Astrocyte (in vitro differentiated cells and primary cell): ENCODE measurements at regions not wholly inside any gene's neighbourhood (a gene's known extent, or its start where the extent isn't known, plus 50 kb on each side); places are given as distances from the start of the nearest gene placed in this dataset.
A peak's percentile ranks its signal among the peaks of the same experiment; 100 is the strongest.

ENCODE experiments used
- DNase-seq: peaks from one replicate; pipeline ENCODE4 v3.0.0-alpha.2; 2010; ENCODE audit warnings: low read depth
- FAIRE-seq: peaks from 2 replicates; lab custom pipeline; 2011; peaks lifted over from hg19 to GRCh38; lab: Jason Lieb, UNC
- H2AFZ ChIP-seq: 2 replicates; pipeline ENCODE4 v1.6.0; 2012; ENCODE audit warnings: low read depth, low read length, inconsistent platforms
- H3K27ac ChIP-seq: 2 replicates; pipeline ENCODE4 v1.5.1; 2011; ENCODE audit warnings: low read depth, low read length, inconsistent platforms
- H3K27me3 ChIP-seq: 2 replicates; pipeline ENCODE4 v1.6.0; 2011; ENCODE audit warnings: low read length, inconsistent platforms; ENCODE audit not compliant: insufficient read depth
- H3K36me3 ChIP-seq: 2 replicates; pipeline ENCODE4 v1.5.1; 2011; ENCODE audit warnings: low read length, inconsistent platforms; ENCODE audit not compliant: insufficient read depth
- H3K4me1 ChIP-seq: 2 replicates; pipeline ENCODE4 v1.5.1; 2011; ENCODE audit warnings: low read length, inconsistent platforms; ENCODE audit not compliant: insufficient read depth
- H3K4me2 ChIP-seq: 2 replicates; pipeline ENCODE4 v1.6.0; 2012; ENCODE audit warnings: low read length, inconsistent platforms
- H3K4me3 ChIP-seq: 2 replicates; pipeline ENCODE4 v1.5.1; 2011; ENCODE audit warnings: low read depth, mild to moderate bottlenecking, low read length, inconsistent platforms; ENCODE audit not compliant: insufficient read depth
- H3K79me2 ChIP-seq: 2 replicates; pipeline ENCODE4 v1.6.0; 2012; ENCODE audit warnings: mild to moderate bottlenecking, low read length, inconsistent platforms; ENCODE audit not compliant: insufficient read depth
- H3K9ac ChIP-seq: 2 replicates; pipeline ENCODE4 v1.6.0; 2012; ENCODE audit warnings: mild to moderate bottlenecking, low read length, inconsistent platforms
- H3K9me3 ChIP-seq: 2 replicates; pipeline ENCODE4 v1.5.1; 2012; ENCODE audit warnings: low read depth, mild to moderate bottlenecking, low read length, inconsistent platforms; ENCODE audit not compliant: insufficient read depth
- H4K20me1 ChIP-seq: 2 replicates; pipeline ENCODE4 v1.6.0; 2012; ENCODE audit warnings: low read length, inconsistent platforms; ENCODE audit not compliant: insufficient read depth
- H3K27ac Mint-ChIP-seq: one replicate; pipeline ENCODE4 v1.8.0; 2021; ENCODE audit warnings: mild to moderate bottlenecking, mixed read lengths; ENCODE audit not compliant: unreplicated experiment
- H3K27me3 Mint-ChIP-seq: one replicate; pipeline ENCODE4 v1.8.0; 2021; ENCODE audit warnings: low read depth, mixed read lengths; ENCODE audit not compliant: unreplicated experiment
- H3K36me3 Mint-ChIP-seq: one replicate; pipeline ENCODE4 v1.8.0; 2021; ENCODE audit warnings: low read depth, mixed read lengths; ENCODE audit not compliant: unreplicated experiment
- H3K4me1 Mint-ChIP-seq: one replicate; pipeline ENCODE4 v1.8.0; 2021; ENCODE audit warnings: low read depth, mixed read lengths; ENCODE audit not compliant: unreplicated experiment
- H3K4me3 Mint-ChIP-seq: one replicate; pipeline ENCODE4 v1.8.0; 2021; ENCODE audit warnings: mild to moderate bottlenecking, moderate library complexity, mixed read lengths; ENCODE audit not compliant: unreplicated experiment
- H3K9me3 Mint-ChIP-seq: one replicate; pipeline ENCODE4 v1.8.0; 2021; ENCODE audit warnings: mild to moderate bottlenecking, mixed read lengths; ENCODE audit not compliant: unreplicated experiment
- EZH2 ChIP-seq: IDR thresholded peaks from 2 replicates; pipeline ENCODE4 v1.6.1; 2012; ENCODE audit warnings: mild to moderate bottlenecking, low read length, inconsistent platforms; ENCODE audit not compliant: insufficient read depth
- TF ChIP-seq, protein P1 (sequence below): IDR thresholded peaks from 2 replicates; pipeline ENCODE4 v1.5.1; 2011; ENCODE audit warnings: low read depth, mild to moderate bottlenecking, inconsistent platforms, low read length, moderate library complexity; ENCODE audit not compliant: insufficient read depth

DNA sequence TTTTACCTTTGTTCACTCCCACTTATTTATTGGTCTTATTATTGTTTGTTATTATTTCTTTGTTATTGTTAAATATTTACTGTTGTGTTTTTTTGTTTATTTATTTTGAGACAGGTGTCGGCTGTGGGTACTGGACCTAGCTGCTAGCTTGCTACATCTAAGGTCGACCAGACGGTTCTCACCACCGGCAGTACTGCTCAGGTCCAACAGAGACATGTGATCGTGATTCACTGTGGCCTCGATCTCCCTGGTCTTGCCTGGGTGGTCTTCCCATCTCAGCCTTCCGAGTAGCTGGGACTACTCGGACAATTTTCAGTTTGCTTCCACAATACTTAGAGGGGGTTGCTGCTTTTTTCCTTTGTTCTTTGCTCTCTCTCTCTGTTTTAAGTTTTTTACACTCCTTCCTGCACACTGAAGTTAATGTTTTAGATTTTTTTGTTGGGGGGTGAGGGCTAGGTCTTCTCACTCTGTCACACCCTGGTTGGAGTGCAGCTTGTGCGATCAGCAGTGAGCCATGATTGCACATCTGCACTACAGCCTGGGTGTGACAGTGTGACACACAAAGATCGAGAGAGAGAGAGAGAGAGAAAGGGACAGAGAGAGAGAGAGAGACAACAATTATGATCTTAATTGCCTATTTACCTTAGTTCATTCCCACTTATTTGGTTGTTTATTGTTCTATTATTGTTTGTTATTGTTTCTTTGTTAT is 1432.4 kb downstream of the UQCRFS1 start:
- H2AFZ ChIP-seq, result no peak overlapping the region
- Mint-ChIP-seq H3K27ac (peak overlapping the region; percentile 79), H3K4me1 (peaks cover 4% of the 10 kb centered on the region), H3K4me3 (no peak overlapping the region), H3K27me3 (no peaks in the 10 kb centered on the region), H3K36me3 (peaks cover 30% of the 10 kb centered on the region), H3K9me3 (peaks cover 6% of the 10 kb centered on the region)
- peaks cover 9% of the 10 kb centered on the region for H4K20me1 ChIP-seq
- no peaks in the 10 kb centered on the region for H3K27me3 ChIP-seq
- no peak overlapping the region for H3K4me3 ChIP-seq
- FAIRE-seq (no peak), DNase-seq (no peak)
- no peaks in the 10 kb centered on the region for H3K36me3 ChIP-seq
- TF ChIP-seq EZH2, result no peak
- TF ChIP-seq, protein P1, sequence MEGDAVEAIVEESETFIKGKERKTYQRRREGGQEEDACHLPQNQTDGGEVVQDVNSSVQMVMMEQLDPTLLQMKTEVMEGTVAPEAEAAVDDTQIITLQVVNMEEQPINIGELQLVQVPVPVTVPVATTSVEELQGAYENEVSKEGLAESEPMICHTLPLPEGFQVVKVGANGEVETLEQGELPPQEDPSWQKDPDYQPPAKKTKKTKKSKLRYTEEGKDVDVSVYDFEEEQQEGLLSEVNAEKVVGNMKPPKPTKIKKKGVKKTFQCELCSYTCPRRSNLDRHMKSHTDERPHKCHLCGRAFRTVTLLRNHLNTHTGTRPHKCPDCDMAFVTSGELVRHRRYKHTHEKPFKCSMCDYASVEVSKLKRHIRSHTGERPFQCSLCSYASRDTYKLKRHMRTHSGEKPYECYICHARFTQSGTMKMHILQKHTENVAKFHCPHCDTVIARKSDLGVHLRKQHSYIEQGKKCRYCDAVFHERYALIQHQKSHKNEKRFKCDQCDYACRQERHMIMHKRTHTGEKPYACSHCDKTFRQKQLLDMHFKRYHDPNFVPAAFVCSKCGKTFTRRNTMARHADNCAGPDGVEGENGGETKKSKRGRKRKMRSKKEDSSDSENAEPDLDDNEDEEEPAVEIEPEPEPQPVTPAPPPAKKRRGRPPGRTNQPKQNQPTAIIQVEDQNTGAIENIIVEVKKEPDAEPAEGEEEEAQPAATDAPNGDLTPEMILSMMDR, result no peak
- no peaks in the 10 kb centered on the region for H3K4me1 ChIP-seq
- H3K79me2 ChIP-seq, result peaks cover 32% of the 10 kb centered on the region
- H3K4me2 ChIP-seq, result no peak overlapping the region
- H3K9me3 ChIP-seq, result no peaks in the 10 kb centered on the region
- H3K27ac ChIP-seq, result no peak overlapping the region
- no peak overlapping the region for H3K9ac ChIP-seq

DNA sequence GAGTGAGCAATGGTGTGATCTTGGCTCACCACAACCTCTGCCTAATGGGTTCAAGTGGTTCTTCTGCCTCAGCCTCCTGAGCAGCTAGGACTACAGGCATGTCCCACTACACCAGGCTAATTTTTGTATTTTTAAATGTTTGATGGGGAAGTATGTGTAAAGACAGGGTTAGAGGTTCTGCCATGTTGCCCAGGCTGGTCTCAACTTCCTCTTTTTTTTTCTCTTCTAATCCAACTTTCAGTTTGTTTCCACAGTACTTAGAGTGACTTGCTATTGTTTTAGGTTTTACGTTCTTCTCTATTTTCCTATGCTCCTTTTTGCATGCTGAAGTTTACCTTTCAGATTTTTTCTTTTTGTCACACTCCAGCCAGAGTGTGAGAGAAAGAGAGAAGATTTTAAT is 1433.0 kb downstream of the UQCRFS1 start:
- Histone ChIP-seq H2AFZ (no peak overlapping the region), H3K36me3 (no peaks in the 10 kb centered on the region), H3K9me3 (no peaks in the 10 kb centered on the region), H3K9ac (no peak overlapping the region), H3K4me3 (no peak overlapping the region), H3K4me1 (no peaks in the 10 kb centered on the region), H3K27ac (no peak overlapping the region), H3K79me2 (peaks cover 31% of the 10 kb centered on the region), H3K27me3 (no peaks in the 10 kb centered on the region), H4K20me1 (peaks cover 9% of the 10 kb centered on the region), H3K4me2 (no peak overlapping the region)
- Mint-ChIP-seq H3K36me3 (peaks cover 35% of the 10 kb centered on the region), H3K27me3 (no peaks in the 10 kb centered on the region), H3K4me3 (no peak overlapping the region), H3K9me3 (peaks cover 10% of the 10 kb centered on the region), H3K27ac (no peak overlapping the region), H3K4me1 (peaks cover 4% of the 10 kb centered on the region)
- FAIRE-seq, result no peak
- DNase-seq, result no peak
- TF ChIP-seq, protein P1, result no peak
- no peak for TF ChIP-seq EZH2

DNA sequence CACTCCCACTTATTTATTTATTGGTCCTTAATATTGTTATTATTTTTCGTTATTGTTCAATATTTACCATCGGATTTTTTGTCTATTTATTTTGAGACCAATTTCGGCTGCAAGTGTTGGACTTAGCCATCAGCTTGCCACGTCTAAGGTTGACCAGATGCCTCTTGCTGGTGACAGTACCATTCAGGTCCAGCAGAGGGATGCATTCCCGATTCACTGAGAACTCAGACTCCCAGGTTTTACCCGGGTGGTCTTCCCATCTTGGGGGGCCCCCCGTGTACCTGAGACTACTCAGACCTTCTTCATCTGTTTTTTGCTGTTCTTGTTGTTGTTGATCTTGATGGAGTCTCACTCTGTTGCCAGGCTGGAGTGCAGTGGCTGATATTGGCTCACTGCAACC is 1435.2 kb downstream of the UQCRFS1 start:
- H3K79me2 ChIP-seq, result peaks cover 13% of the 10 kb centered on the region
- peaks cover 2% of the 10 kb centered on the region for H3K4me1 Mint-ChIP-seq
- FAIRE-seq (no peak), DNase-seq (no peak)
- no peaks in the 10 kb centered on the region for H3K4me1 ChIP-seq
- H3K36me3 ChIP-seq, result peaks cover 4% of the 10 kb centered on the region
- H3K4me2 ChIP-seq, result no peak overlapping the region
- H3K27me3 ChIP-seq, result no peaks in the 10 kb centered on the region
- H3K9me3 ChIP-seq, result peaks cover 12% of the 10 kb centered on the region
- no peak overlapping the region for H3K27ac Mint-ChIP-seq
- H3K36me3 Mint-ChIP-seq, result peaks cover 58% of the 10 kb centered on the region
- peaks cover 9% of the 10 kb centered on the region for H4K20me1 ChIP-seq
- no peak overlapping the region for H3K27ac ChIP-seq
- no peak overlapping the region for H3K4me3 ChIP-seq
- no peak overlapping the region for H3K9ac ChIP-seq
- TF ChIP-seq, protein P1, result no peak
- no peak for TF ChIP-seq EZH2
- H2AFZ ChIP-seq, result no peak overlapping the region
- no peak overlapping the region for H3K4me3 Mint-ChIP-seq
- no peaks in the 10 kb centered on the region for H3K27me3 Mint-ChIP-seq
- peaks cover 21% of the 10 kb centered on the region for H3K9me3 Mint-ChIP-seq
